Upper lobe of right lung (tissue), 1 donor: ENCODE measurements at regions not wholly inside any gene's neighbourhood (a gene's known extent, or its start where the extent isn't known, plus 50 kb on each side); places are given as distances from the start of the nearest gene placed in this dataset.

ENCODE experiments used
- ATAC-seq: fragments of 200-7000 bp; cut with Tn5 transposase; one replicate; pipeline ENCODE4 v1.9.1; 2020; ENCODE audit warnings: mild to moderate bottlenecking, moderate library complexity
- DNase-seq: peaks from one replicate; pipeline ENCODE4 v3.0.0-alpha.2; 2020
- H3K27ac ChIP-seq: fragments of 200-600 bp; one replicate; pipeline ENCODE4 v1.8.0; 2022
- H3K27me3 ChIP-seq: fragments of 200-600 bp; one replicate; pipeline ENCODE4 v1.8.0; 2022; ENCODE audit warnings: mild to moderate bottlenecking
- H3K36me3 ChIP-seq: fragments of 200-600 bp; one replicate; pipeline ENCODE4 v1.8.0; 2022
- H3K4me1 ChIP-seq: fragments of 200-600 bp; one replicate; pipeline ENCODE4 v1.8.0; 2022
- H3K4me3 ChIP-seq: fragments of 200-600 bp; one replicate; pipeline ENCODE4 v1.8.0; 2022; ENCODE audit warnings: mild to moderate bottlenecking
- H3K9me3 ChIP-seq: fragments of 200-600 bp; one replicate; pipeline ENCODE4 v1.8.0; 2022
- intact Hi-C: fragments of 100-400 bp; cut with DNase I; formaldehyde crosslinking; loops from one replicate; pipeline ENCODE4 v1.11.0; 2022
- TF ChIP-seq, protein P1 (sequence below): fragments of 200-600 bp; IDR thresholded peaks from one replicate; pipeline ENCODE4 v1.8.0; 2022; ENCODE audit warnings: antibody characterized with exemption
- donor health status: DM: no; HTN: yes; CAD: no; lungs with severe emphysema.

DNA sequence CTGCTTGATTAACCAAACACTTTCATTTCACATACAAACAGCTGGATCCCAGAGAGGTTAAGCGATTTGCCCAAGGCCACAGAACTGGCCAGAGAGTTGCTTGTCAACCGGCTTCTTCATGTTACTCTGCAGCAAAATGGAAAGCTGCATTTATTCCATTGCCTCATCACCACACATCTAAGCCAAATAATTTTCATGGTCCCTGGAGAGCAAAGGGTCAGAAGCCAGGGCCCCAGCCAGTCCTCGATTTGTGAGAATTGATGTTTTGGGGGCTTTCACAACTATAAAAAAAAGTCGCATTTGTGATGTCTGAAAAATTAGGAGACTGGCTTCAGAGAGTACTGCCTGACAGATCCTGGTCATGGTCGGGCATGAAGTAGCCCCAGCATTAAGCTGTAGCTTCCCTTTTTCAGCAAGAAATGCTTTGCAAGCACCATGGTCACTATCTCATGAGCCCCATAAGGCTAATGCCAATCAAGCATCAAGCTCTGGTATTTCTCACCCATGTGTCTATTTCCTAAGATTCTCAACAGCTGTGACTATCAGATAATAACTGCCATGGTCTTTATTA is 95.8 kb downstream of the BANF2 start:
- intact Hi-C loops: no loop called here
- peak; percentile 34 for ATAC-seq
- Histone ChIP-seq H3K4me3 (no peak overlapping the region), H3K9me3 (no peaks in the 10 kb centered on the region), H3K36me3 (no peaks in the 10 kb centered on the region), H3K4me1 (peaks cover 22% of the 10 kb centered on the region), H3K27ac (peak overlapping the region; percentile 65), H3K27me3 (no peaks in the 10 kb centered on the region)
- TF ChIP-seq, protein P1, sequence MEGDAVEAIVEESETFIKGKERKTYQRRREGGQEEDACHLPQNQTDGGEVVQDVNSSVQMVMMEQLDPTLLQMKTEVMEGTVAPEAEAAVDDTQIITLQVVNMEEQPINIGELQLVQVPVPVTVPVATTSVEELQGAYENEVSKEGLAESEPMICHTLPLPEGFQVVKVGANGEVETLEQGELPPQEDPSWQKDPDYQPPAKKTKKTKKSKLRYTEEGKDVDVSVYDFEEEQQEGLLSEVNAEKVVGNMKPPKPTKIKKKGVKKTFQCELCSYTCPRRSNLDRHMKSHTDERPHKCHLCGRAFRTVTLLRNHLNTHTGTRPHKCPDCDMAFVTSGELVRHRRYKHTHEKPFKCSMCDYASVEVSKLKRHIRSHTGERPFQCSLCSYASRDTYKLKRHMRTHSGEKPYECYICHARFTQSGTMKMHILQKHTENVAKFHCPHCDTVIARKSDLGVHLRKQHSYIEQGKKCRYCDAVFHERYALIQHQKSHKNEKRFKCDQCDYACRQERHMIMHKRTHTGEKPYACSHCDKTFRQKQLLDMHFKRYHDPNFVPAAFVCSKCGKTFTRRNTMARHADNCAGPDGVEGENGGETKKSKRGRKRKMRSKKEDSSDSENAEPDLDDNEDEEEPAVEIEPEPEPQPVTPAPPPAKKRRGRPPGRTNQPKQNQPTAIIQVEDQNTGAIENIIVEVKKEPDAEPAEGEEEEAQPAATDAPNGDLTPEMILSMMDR: no peak
- DNase-seq: no peak

DNA sequence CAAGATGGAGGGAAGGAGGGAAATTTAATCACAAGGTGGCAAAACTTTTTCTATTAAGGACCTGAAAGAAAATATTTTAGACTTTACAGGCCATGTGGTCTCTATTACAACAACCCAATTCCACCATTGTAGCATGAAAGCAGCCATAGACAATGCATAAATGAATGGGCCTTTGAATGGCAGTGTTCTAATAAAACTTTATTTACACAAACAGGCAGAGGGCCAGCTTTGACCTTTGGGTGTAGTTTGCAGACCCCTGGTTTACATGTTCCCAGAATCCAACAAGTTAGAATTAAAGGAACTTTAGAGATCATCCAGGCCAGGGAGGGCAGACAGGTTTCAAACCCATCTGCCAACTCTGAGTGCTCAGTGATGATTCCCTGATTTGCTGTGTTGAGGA is 95.2 kb downstream of the BANF2 start:
- ATAC-seq: no peak
- intact Hi-C loops: no loop called here
- no peaks in the 10 kb centered on the region for H3K27me3 ChIP-seq
- peaks cover 22% of the 10 kb centered on the region for H3K4me1 ChIP-seq
- no peak overlapping the region for H3K27ac ChIP-seq
- no peak overlapping the region for H3K4me3 ChIP-seq
- no peaks in the 10 kb centered on the region for H3K9me3 ChIP-seq
- no peak for DNase-seq
- H3K36me3 ChIP-seq: no peaks in the 10 kb centered on the region
- TF ChIP-seq, protein P1: no peak

DNA sequence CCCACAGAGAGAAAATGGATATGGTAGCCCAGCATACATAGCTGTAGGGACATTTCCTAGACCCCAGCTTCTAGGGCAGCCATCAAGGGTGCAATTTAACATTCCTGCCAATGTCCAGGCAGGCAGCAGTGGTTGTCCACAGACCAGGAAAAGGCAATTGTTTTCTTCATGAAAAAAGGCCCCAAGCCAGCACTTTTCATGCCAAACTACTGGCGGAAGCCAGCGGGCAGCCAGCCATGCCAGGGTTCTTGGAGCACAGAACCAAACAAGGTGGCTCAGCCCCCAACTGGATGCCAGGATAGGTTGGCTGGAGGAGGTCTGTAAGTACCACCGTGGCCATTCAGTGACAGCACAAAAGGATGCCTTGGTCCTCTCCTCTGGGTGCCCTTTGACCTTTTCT is 94.6 kb downstream of the BANF2 start:
- H3K27ac ChIP-seq: no peak overlapping the region
- TF ChIP-seq, protein P1: no peak
- no peaks in the 10 kb centered on the region for H3K36me3 ChIP-seq
- H3K4me3 ChIP-seq: no peak overlapping the region
- no peaks in the 10 kb centered on the region for H3K27me3 ChIP-seq
- peaks cover 22% of the 10 kb centered on the region for H3K4me1 ChIP-seq
- H3K9me3 ChIP-seq: no peaks in the 10 kb centered on the region
- ATAC-seq: no peak
- intact Hi-C loops: no loop called here
- DNase-seq: no peak

DNA sequence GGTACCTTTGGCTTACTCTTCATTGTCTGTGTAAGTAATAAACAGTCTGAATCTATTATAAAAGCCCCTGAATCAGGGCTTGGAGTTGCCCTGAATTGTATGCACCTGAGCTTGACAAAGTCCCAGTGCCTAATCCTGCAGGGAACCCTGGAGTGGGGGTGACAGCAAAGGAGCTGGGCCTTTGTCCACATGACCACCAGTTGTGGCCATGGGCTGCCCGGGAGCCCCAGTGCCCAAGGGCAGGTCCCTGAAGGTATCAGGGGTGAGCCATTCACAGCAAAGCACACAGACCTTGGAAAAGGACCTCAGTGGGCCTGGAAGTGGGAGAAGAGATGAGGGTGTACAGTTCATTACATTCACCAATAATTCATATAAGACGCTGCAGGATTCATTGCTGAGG is 94.2 kb downstream of the BANF2 start:
- DNase-seq (no peak), ATAC-seq (no peak)
- Histone ChIP-seq H3K4me3 (no peak overlapping the region), H3K4me1 (peaks cover 22% of the 10 kb centered on the region), H3K27ac (no peak overlapping the region), H3K27me3 (no peaks in the 10 kb centered on the region), H3K9me3 (no peaks in the 10 kb centered on the region), H3K36me3 (no peaks in the 10 kb centered on the region)
- intact Hi-C loops: no loop called here
- TF ChIP-seq, protein P1: no peak

DNA sequence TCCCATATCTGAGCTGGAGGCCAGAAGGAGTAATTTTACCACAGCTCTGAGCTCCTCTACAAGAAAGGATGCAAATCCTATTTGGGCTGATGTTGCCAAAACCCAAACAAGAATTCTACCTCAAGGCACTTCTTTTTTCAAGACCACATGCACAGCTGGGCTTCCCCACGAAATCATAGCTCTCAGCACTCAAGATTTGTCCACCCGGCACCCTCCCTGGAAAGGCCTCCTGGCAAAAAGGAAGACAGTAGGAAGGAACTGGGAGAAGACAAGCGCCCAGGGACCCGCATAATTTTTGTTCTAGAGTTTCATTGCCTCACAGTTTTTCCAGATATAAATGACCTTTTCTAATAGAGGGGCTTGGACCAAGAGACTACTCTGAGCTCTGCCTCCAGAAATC is 90.5 kb downstream of the BANF2 start:
- Histone ChIP-seq H3K27me3 (no peaks in the 10 kb centered on the region), H3K9me3 (no peaks in the 10 kb centered on the region), H3K27ac (no peak overlapping the region), H3K4me1 (peaks cover 5% of the 10 kb centered on the region), H3K36me3 (no peaks in the 10 kb centered on the region), H3K4me3 (no peak overlapping the region)
- intact Hi-C loops: no loop called here
- ATAC-seq: no peak
- TF ChIP-seq, protein P1: no peak
- DNase-seq: no peak

DNA sequence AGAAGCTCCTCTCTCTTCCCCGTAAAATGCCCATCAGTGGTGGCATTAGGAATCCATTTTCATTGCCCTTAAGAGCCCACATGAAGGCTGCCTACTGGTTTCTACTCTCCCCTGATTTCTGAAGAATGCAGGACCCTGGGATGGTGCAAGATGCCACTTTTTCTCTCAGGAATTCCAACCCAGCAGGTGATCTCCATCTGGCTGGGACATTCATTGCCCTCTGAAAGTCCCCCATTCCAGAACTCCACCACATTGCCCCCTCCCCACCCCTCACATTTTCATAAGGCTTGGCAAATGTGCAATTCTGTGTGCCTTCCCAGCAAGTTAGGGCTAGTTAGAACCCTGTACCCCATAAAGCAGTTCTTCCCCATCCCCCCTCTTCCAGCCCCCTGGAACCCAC is 88.0 kb downstream of the BANF2 start:
- Histone ChIP-seq H3K36me3 (no peaks in the 10 kb centered on the region), H3K9me3 (no peaks in the 10 kb centered on the region), H3K4me1 (no peaks in the 10 kb centered on the region), H3K27me3 (no peaks in the 10 kb centered on the region), H3K4me3 (no peak overlapping the region), H3K27ac (no peak overlapping the region)
- ATAC-seq (no peak), DNase-seq (no peak)
- intact Hi-C loops: no loop called here
- TF ChIP-seq, protein P1: no peak
